H1 (cell line): ENCODE measurements at regions not wholly inside any gene's neighbourhood (a gene's known extent, or its start where the extent isn't known, plus 50 kb on each side); places are given as distances from the start of the nearest gene placed in this dataset.

ENCODE experiments used
- CTCF ChIA-PET: fragments of 300-600 bp; sonication (Branson Sonifier 250); formaldehyde crosslinking; loops from one replicate; lab custom pipeline; 2021; ENCODE audit not compliant: partially characterized antibody; lab: Charles Lee
- POLR2A ChIA-PET: fragments of 300-600 bp; sonication (Branson Sonifier 250); formaldehyde crosslinking; loops from one replicate; lab custom pipeline; 2021; ENCODE audit warnings: inconsistent platforms; ENCODE audit not compliant: partially characterized antibody; lab: Charles Lee
- DNase-seq, 2 experiments: peaks; one replicate each; pipeline versions ENCODE4 v3.0.0 to v3.0.0-alpha.2; 2010 to 2022; ENCODE audit warnings: low spot score in 2 of 2, low read depth in 1 of 2, mixed read lengths in 1 of 2
- FAIRE-seq: peaks from 2 replicates; lab custom pipeline; 2011; peaks lifted over from hg19 to GRCh38; lab: Jason Lieb, UNC
- H2AFZ ChIP-seq: 2 replicates; pipeline ENCODE4 v1.8.1; 2012; ENCODE audit warnings: low read length, inconsistent platforms
- H2AK5ac ChIP-seq: 2 replicates; pipeline ENCODE4 v1.6.1; 2013; ENCODE audit warnings: low read depth, low read length
- H2BK120ac ChIP-seq: replicated peaks from 2 replicates; pipeline ENCODE3; 2013; ENCODE audit warnings: low read depth, low read length, inconsistent platforms
- H2BK12ac ChIP-seq: 2 replicates; pipeline ENCODE4 v1.6.1; 2013; ENCODE audit warnings: low read depth, low read length
- H2BK15ac ChIP-seq: 2 replicates; pipeline ENCODE4 v1.6.1; 2013; ENCODE audit warnings: low read length
- H2BK20ac ChIP-seq: 2 replicates; pipeline ENCODE4 v1.6.1; 2013; ENCODE audit warnings: low read length
- H2BK5ac ChIP-seq: 2 replicates; pipeline ENCODE4 v1.6.1; 2013; ENCODE audit warnings: low read depth, low read length
- H3K14ac ChIP-seq: 2 replicates; pipeline ENCODE4 v1.6.1; 2013; ENCODE audit warnings: inconsistent platforms; ENCODE audit not compliant: insufficient read length
- H3K18ac ChIP-seq: 2 replicates; pipeline ENCODE4 v1.6.1; 2013; ENCODE audit warnings: low read length; ENCODE audit errors: extremely low read depth
- H3K23ac ChIP-seq: 2 replicates; pipeline ENCODE4 v1.6.1; 2013; ENCODE audit warnings: inconsistent platforms; ENCODE audit not compliant: insufficient read length
- H3K23me2 ChIP-seq: 2 replicates; pipeline ENCODE4 v1.6.1; 2013; ENCODE audit warnings: low read depth, low read length
- H3K27ac ChIP-seq: 2 replicates; pipeline ENCODE4 v1.6.1; 2011; ENCODE audit warnings: low read depth, low read length, inconsistent platforms
- H3K27me3 ChIP-seq, 4 experiments: replicated peaks in 1 of 4; 1 replicate in 1 of 4; 2 replicates in 3 of 4; pipeline versions ENCODE4 v1.6.1 to v1.8.1; 2011 to 2013; ENCODE audit warnings: low read length in 3 of 4, mild to moderate bottlenecking in 3 of 4, inconsistent platforms in 2 of 4, mixed read lengths in 2 of 4, moderate library complexity in 1 of 4; ENCODE audit not compliant: control insufficient read depth in 3 of 4, insufficient read depth in 3 of 4; ENCODE audit errors: extremely low read depth in 1 of 4
- H3K36me3 ChIP-seq, 4 experiments: 2 replicates each; pipeline versions ENCODE4 v1.6.1 to v1.8.1; 2011 to 2013; ENCODE audit warnings: mild to moderate bottlenecking in 4 of 4, low read length in 3 of 4, moderate library complexity in 2 of 4, control low read depth in 1 of 4, inconsistent platforms in 1 of 4; ENCODE audit not compliant: insufficient read depth in 4 of 4, control insufficient read depth in 2 of 4
- H3K4ac ChIP-seq: replicated peaks from 2 replicates; pipeline ENCODE3; 2013; ENCODE audit warnings: low read length, low read depth, mixed read lengths, inconsistent platforms; ENCODE audit not compliant: insufficient read length
- H3K4me1 ChIP-seq, 4 experiments: replicated peaks in 1 of 4; 1 replicate in 1 of 4; 2 replicates in 3 of 4; pipeline versions ENCODE4 v1.6.1 to v1.8.1; 2011 to 2013; ENCODE audit warnings: low read length in 3 of 4, inconsistent platforms in 2 of 4, mixed read lengths in 1 of 4; ENCODE audit not compliant: insufficient read depth in 4 of 4, control insufficient read depth in 3 of 4
- H3K4me2 ChIP-seq, 2 experiments: 2 replicates each; pipeline versions ENCODE4 v1.6.1 to v1.8.1; 2011 to 2013; ENCODE audit warnings: low read depth in 2 of 2, low read length in 2 of 2, control low read depth in 1 of 2, inconsistent platforms in 1 of 2, mild to moderate bottlenecking in 1 of 2; ENCODE audit not compliant: insufficient read depth in 1 of 2
- H3K4me3 ChIP-seq, 4 experiments: fragments of 200-600, 300-600 bp in 1 of 4; sonication (generic), shearing (Covaris generic), sonication (Bioruptor Twin) in 1 of 4; 2 replicates each; pipeline versions ENCODE4 v1.5.1 to v1.8.1; 2011 to 2016; ENCODE audit warnings: low read length in 4 of 4, low read depth in 3 of 4, control low read depth in 2 of 4, inconsistent platforms in 2 of 4, mild to moderate bottlenecking in 2 of 4, mixed read lengths in 1 of 4, moderate library complexity in 1 of 4; ENCODE audit not compliant: insufficient read depth in 2 of 4; ENCODE audit errors: extremely low read depth in 1 of 4
- H3K56ac ChIP-seq: replicated peaks from 2 replicates; pipeline ENCODE3; 2013; ENCODE audit warnings: low read depth, mild to moderate bottlenecking, mixed read lengths, low read length, inconsistent platforms; ENCODE audit not compliant: insufficient read length
- H3K79me1 ChIP-seq: 2 replicates; pipeline ENCODE4 v1.6.1; 2013; ENCODE audit warnings: low read depth, low read length, control low read depth
- H3K79me2 ChIP-seq, 2 experiments: 2 replicates each; pipeline versions ENCODE4 v1.6.1 to v1.8.1; 2012 to 2013; ENCODE audit warnings: low read length in 2 of 2, mild to moderate bottlenecking in 2 of 2, inconsistent platforms in 1 of 2; ENCODE audit not compliant: insufficient read depth in 2 of 2, control insufficient read depth in 1 of 2
- H3K9ac ChIP-seq, 4 experiments: replicated peaks in 1 of 4; 1 replicate in 1 of 4; 2 replicates in 3 of 4; pipeline versions ENCODE4 v1.6.1 to v1.8.1; 2011 to 2013; ENCODE audit warnings: low read depth in 3 of 4, low read length in 3 of 4, control low read depth in 2 of 4, mild to moderate bottlenecking in 2 of 4, moderate library complexity in 2 of 4, inconsistent platforms in 1 of 4; ENCODE audit errors: extremely low read depth in 1 of 4
- H3K9me3 ChIP-seq, 2 experiments: 2 replicates each; pipeline versions ENCODE4 v1.6.1 to v1.8.1; 2012 to 2013; ENCODE audit warnings: mild to moderate bottlenecking in 2 of 2, moderate library complexity in 2 of 2, control low read depth in 1 of 2, inconsistent platforms in 1 of 2, low read depth in 1 of 2, low read length in 1 of 2, mixed read lengths in 1 of 2; ENCODE audit not compliant: insufficient read depth in 2 of 2
- H4K20me1 ChIP-seq, 2 experiments: replicated peaks in 1 of 2; 2 replicates each; pipeline versions ENCODE3 to v1.8.1; 2011 to 2013; ENCODE audit warnings: inconsistent platforms in 2 of 2, low read length in 2 of 2, mild to moderate bottlenecking in 1 of 2; ENCODE audit not compliant: insufficient read depth in 2 of 2, control insufficient read depth in 1 of 2
- H4K5ac ChIP-seq: 2 replicates; pipeline ENCODE4 v1.6.1; 2013; ENCODE audit warnings: low read length, low read depth, mixed read lengths, inconsistent platforms; ENCODE audit not compliant: insufficient read length
- H4K8ac ChIP-seq: 2 replicates; pipeline ENCODE4 v1.8.0; 2013; ENCODE audit warnings: mild to moderate bottlenecking, moderate library complexity, low read length, inconsistent platforms; ENCODE audit not compliant: insufficient read depth; ENCODE audit errors: extremely low read depth
- H4K91ac ChIP-seq: replicated peaks from 2 replicates; pipeline ENCODE3; 2013; ENCODE audit warnings: low read length, mixed read lengths, inconsistent platforms; ENCODE audit not compliant: insufficient read length
- CEBPB ChIP-seq: IDR thresholded peaks from 2 replicates; pipeline ENCODE4 v1.6.1; 2012; ENCODE audit warnings: low read depth, low read length
- CHD2 ChIP-seq: IDR thresholded peaks from 2 replicates; pipeline ENCODE4 v1.6.1; 2012; ENCODE audit warnings: low read length, improper control_type of control experiment
- SRF ChIP-seq: IDR thresholded peaks from 2 replicates; pipeline ENCODE4 v1.6.1; 2011; ENCODE audit warnings: mild to moderate bottlenecking, low read depth, low read length, moderate library complexity
- WGBS, 2 experiments: shearing (Covaris generic) in 1 of 2; methylation state at CpG; one replicate each; pipeline versions ENCODE4 v1.1.6 to v1.1.7; 2013 to 2015; ENCODE audit warnings: low lambda C conversion rate in 2 of 2, mixed read lengths in 2 of 2, inconsistent platforms in 1 of 2, low coverage in 1 of 2, missing lambda C conversion rate in 1 of 2; ENCODE audit not compliant: insufficient replicate concordance in 2 of 2, insufficient coverage in 1 of 2, insufficient read length in 1 of 2; ENCODE audit errors: extremely low coverage in 1 of 2, missing lambda C conversion rate in 1 of 2; 5-methylcytosine and 5-hydroxymethylcytosine counted together

GRCh38 chr11:97743205-97743742 lies 1277.5 kb upstream of the CNTN5 start:
- Histone ChIP-seq H2BK5ac (no peak overlapping the region; the same call in 1 of the 2 replicates), H3K79me1 (no peaks in the 10 kb centered on the region), H3K4ac (no peak overlapping the region), H3K4me3 (no peak overlapping the region), H3K23ac (no peak overlapping the region), H4K91ac (no peak overlapping the region), H4K5ac (no peak overlapping the region), H3K79me2 (no peaks in the 10 kb centered on the region), H3K18ac (no peak overlapping the region), H2AK5ac (no peak overlapping the region), H3K36me3 (no peaks in the 10 kb centered on the region), H3K23me2 (no peaks in the 10 kb centered on the region), H3K56ac (no peak overlapping the region), H3K27me3 (no peaks in the 10 kb centered on the region), H3K9ac (no peak overlapping the region), H3K14ac (no peak overlapping the region), H2AFZ (peak overlapping the region; percentile 76), H2BK12ac (no peak overlapping the region), H2BK20ac (no peak overlapping the region), H3K4me1 (no peaks in the 10 kb centered on the region), H4K8ac (no peak overlapping the region), H3K9me3 (peaks cover 0 to 8% of the 10 kb centered on the region in 2 experiments; a peak in 1 of 4 replicates), H2BK120ac (no peak overlapping the region), H2BK15ac (no peak overlapping the region), H3K27ac (no peak overlapping the region), H4K20me1 (no peaks in the 10 kb centered on the region), H3K4me2 (no peak overlapping the region)
- TF ChIP-seq CHD2 (no peak), SRF (peak; percentile 54; the same call in 1 of the 2 replicates), CEBPB (no peak)
- no peak for FAIRE-seq
- ChIA-PET POLR2A (no interaction called here), CTCF (no interaction called here)
- WGBS, 2 experiments, result 87% methylated on average over 3 of the region's 3 CpGs; no CpG with 5 or more reads in 1 of the 2 experiments
- DNase-seq, result no peak
